ENCODE measurements at regions not wholly inside any gene's neighbourhood (a gene's known extent, or its start where the extent isn't known, plus 50 kb on each side); places are given as distances from the start of the nearest gene placed in this dataset.

DNA sequence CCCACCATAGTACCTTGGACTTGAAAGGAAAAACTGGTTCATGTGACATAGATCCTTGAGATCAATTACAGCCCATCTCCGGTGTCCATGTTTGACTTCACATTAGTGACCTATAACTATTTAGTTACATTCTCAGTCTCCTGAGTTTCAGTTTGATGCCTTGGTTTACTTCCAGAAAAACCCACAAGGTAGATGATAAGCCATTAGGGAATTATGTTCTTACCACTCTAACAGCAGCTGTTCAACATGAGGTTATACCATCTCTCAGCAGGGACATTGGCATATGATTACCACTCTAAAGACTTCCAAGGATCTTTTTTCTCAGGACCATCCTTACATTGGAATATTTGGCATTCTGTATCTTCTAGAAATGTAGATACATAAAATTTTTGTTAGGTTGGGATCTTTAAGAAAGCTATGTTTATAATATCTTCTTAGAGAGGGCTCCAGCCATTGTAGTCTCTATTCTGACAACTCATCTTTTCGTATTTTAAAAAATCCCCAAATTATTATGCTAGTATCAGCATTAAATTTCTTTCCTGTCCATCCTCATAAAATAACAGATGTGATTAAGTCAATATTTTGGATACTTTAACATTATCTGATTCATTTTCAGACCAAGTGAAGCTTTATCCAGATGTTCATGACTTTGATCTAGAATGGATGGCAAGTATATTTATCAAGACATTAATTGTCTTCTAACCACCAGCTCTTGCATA lies 258.9 kb downstream of the RDH14 start:
- intact Hi-C loops (cut with DNase I; ENCODE audit: low total_unique reads), result no loop called here
- Histone ChIP-seq H3K4me1 (no peaks in the 10 kb centered on the region), H3K27me3 (replicated peaks in 1 of 7) (no peaks in the 10 kb centered on the region), H3K36me3 (no peaks in the 10 kb centered on the region), H3K4me3 (no peak overlapping the region), H3K9me3 (no peaks in the 10 kb centered on the region), H3K27ac (no peak overlapping the region)
- no peak for TF ChIP-seq POLR2AphosphoS5 (IDR thresholded peaks at IDR 0.05)
- TF ChIP-seq CTCF (IDR thresholded peaks at IDR 0.05 in 8 of 11, conservative IDR thresholded peaks at IDR 0.05 in 3 of 11), result no peak
- TF ChIP-seq POLR2A (IDR thresholded peaks at IDR 0.05), result no peak
- no peak for DNase-seq
- WGBS, 5 donors, result 82 to 95% (median 85%) methylated on average over 2 of the region's 2 CpGs

- WGBS, 5 donors, result 78 to 90% (median 82%) methylated on average over 9 of the region's 9 CpGs
- intact Hi-C loops (cut with DNase I; ENCODE audit: low total_unique reads), result no loop called here
- Histone ChIP-seq H3K9me3 (no peaks in the 10 kb centered on the region), H3K4me3 (no peak overlapping the region), H3K36me3 (no peaks in the 10 kb centered on the region), H3K27ac (no peak overlapping the region), H3K4me1 (no peaks in the 10 kb centered on the region), H3K27me3 (replicated peaks in 1 of 7) (no peaks in the 10 kb centered on the region)
- no peak for DNase-seq
- TF ChIP-seq CTCF (IDR thresholded peaks at IDR 0.05 in 8 of 11, conservative IDR thresholded peaks at IDR 0.05 in 3 of 11) (no peak), POLR2A (IDR thresholded peaks at IDR 0.05) (no peak), POLR2AphosphoS5 (IDR thresholded peaks at IDR 0.05) (no peak)
Measured at GRCh38 chr2:18299423-18300212, 260.8 kb downstream of the RDH14 start.

GRCh38 chr2:18297534-18298058 lies 262.9 kb downstream of the RDH14 start:
- TF ChIP-seq CTCF (IDR thresholded peaks at IDR 0.05 in 8 of 11, conservative IDR thresholded peaks at IDR 0.05 in 3 of 11) (no peak), POLR2A (IDR thresholded peaks at IDR 0.05) (no peak)
- WGBS, 5 donors, result 77 to 84% (median 80%) methylated on average over 6 of the region's 6 CpGs
- no peaks in the 10 kb centered on the region for H3K4me1 ChIP-seq
- H3K9me3 ChIP-seq, result no peaks in the 10 kb centered on the region
- H3K27ac ChIP-seq, result no peak overlapping the region
- no peaks in the 10 kb centered on the region for H3K36me3 ChIP-seq
- intact Hi-C loops (cut with DNase I; ENCODE audit: low total_unique reads), result no loop called here
- H3K4me3 ChIP-seq, result no peak overlapping the region
- H3K27me3 ChIP-seq (replicated peaks in 1 of 7), result no peaks in the 10 kb centered on the region
- no peak for DNase-seq

DNA sequence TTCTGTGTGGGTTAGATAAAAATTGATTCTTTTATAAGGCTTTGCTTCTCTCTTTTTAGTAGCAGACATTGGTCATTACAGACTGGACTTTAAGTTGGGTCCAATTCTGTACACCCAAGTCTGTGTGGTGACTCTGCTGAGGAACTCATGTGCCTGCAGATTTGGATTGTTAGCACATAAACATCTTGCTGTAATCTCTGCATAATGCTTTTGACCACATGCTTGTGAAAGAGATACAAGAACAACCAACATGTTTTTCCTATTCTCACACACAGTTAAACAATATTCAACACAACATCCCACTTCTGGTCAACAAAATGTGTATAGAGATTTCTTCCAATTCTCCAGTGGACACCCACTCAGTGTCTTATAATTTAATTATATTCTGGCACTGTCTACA lies 270.1 kb downstream of the RDH14 start:
- Histone ChIP-seq H3K4me1 (no peaks in the 10 kb centered on the region), H3K36me3 (no peaks in the 10 kb centered on the region), H3K9me3 (peaks cover 0 to 5% (median 0%) of the 10 kb centered on the region in 8 donors), H3K27me3 (replicated peaks in 1 of 7) (no peaks in the 10 kb centered on the region), H3K27ac (no peak overlapping the region), H3K4me3 (no peak overlapping the region)
- TF ChIP-seq POLR2A (IDR thresholded peaks at IDR 0.05) (no peak), CTCF (IDR thresholded peaks at IDR 0.05 in 8 of 11, conservative IDR thresholded peaks at IDR 0.05 in 3 of 11) (no peak), POLR2AphosphoS5 (IDR thresholded peaks at IDR 0.05) (no peak)
- intact Hi-C loops (cut with DNase I; ENCODE audit: low total_unique reads), result no loop called here
- DNase-seq, result no peak

All from spleen (tissue), 11 donors.